Thyroid gland (tissue), 4 donors: ENCODE measurements at regions not wholly inside any gene's neighbourhood (a gene's known extent, or its start where the extent isn't known, plus 50 kb on each side); places are given as distances from the start of the nearest gene placed in this dataset.

Experiments used
- DNase-seq, 2 donors: peaks; one replicate each; pipeline ENCODE4 v3.0.0-alpha.2; 2019
- H3K27ac ChIP-seq, 3 donors: fragments of 200-600 bp; sonication (generic); 1 replicate in 2 of 3; 2 replicates in 1 of 3; pipeline ENCODE4 v1.5.1; 2016 to 2019; ENCODE audit warnings: mild to moderate bottlenecking in 1 of 3, moderate library complexity in 1 of 3
- H3K27me3 ChIP-seq: fragments of 200-600 bp; sonication (generic); one replicate; pipeline ENCODE4 v1.5.1; 2019
- H3K36me3 ChIP-seq, 2 donors: fragments of 200-600 bp; sonication (generic); one replicate each; pipeline ENCODE4 v1.5.1; 2016 to 2019
- H3K4me1 ChIP-seq, 2 donors: fragments of 200-600 bp; sonication (generic); one replicate each; pipeline ENCODE4 v1.5.1; 2017 to 2019
- H3K4me3 ChIP-seq, 3 donors: fragments of 200-600 bp; sonication (generic); replicated peaks in 1 of 3; 1 replicate in 2 of 3; 2 replicates in 1 of 3; pipeline ENCODE4 v1.5.1; 2016; ENCODE audit warnings: mild to moderate bottlenecking in 1 of 3
- H3K9me3 ChIP-seq: fragments of 200-600 bp; sonication (generic); one replicate; pipeline ENCODE4 v1.5.1; 2017
- POLR2A ChIP-seq, 2 donors: fragments of 450-650 bp; IDR thresholded peaks; one replicate each; pipeline ENCODE4 v1.6.1; 2017; ENCODE audit warnings: antibody characterized with exemption in 2 of 2, mild to moderate bottlenecking in 2 of 2, moderate library complexity in 1 of 2
- WGBS, 2 donors: methylation state at CpG; one replicate each; pipeline ENCODE4 v1.1.5; 2017; 5-methylcytosine and 5-hydroxymethylcytosine counted together
- intact Hi-C: fragments of 100-400 bp; cut with DNase I; formaldehyde crosslinking; loops from one replicate; pipeline ENCODE4 v1.15.1; 2023
- TF ChIP-seq, protein P1 (sequence below), 6 experiments: fragments of 200-600 bp in 3 of 6; fragments of 450-650 bp in 3 of 6; sonication (generic) in 3 of 6; IDR thresholded peaks; one replicate each; pipeline ENCODE4 v1.5.1; 2016 to 2019; ENCODE audit warnings: antibody characterized with exemption in 6 of 6, mild to moderate bottlenecking in 2 of 6, inconsistent platforms in 1 of 6, moderate library complexity in 1 of 6

DNA sequence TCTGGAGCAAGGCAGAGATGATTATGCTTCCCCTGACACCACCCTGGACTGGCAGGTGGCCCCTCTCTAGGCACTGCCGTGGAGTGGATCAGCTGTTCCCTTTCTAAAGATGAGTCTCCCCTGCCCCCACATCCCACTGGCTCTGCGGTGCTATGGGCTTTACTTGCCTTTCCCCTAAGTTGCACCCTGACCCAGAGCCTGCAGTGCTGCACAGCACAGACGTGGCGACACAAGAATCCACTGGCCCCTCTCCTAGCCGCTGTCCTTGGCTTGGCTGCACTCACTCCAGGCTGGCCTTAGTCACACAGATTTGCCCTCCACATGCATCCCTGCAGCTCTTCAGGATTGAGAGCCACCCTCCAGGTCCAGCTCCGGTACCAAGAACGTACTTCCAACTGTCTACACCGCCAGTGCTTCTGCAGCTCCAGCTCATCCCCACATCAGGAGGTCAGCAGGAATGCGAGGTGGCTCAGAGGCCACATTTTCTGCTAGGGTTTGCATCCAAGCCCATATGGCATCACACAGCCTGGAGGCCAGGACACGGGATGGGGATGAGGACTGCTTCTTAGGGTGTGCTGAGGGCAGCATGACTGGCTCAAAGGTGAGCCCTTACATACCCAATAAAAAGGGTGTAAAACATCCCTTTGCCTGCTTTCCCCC lies 82.4 kb upstream of the RASGRF1 start:
- TF ChIP-seq, protein P1, sequence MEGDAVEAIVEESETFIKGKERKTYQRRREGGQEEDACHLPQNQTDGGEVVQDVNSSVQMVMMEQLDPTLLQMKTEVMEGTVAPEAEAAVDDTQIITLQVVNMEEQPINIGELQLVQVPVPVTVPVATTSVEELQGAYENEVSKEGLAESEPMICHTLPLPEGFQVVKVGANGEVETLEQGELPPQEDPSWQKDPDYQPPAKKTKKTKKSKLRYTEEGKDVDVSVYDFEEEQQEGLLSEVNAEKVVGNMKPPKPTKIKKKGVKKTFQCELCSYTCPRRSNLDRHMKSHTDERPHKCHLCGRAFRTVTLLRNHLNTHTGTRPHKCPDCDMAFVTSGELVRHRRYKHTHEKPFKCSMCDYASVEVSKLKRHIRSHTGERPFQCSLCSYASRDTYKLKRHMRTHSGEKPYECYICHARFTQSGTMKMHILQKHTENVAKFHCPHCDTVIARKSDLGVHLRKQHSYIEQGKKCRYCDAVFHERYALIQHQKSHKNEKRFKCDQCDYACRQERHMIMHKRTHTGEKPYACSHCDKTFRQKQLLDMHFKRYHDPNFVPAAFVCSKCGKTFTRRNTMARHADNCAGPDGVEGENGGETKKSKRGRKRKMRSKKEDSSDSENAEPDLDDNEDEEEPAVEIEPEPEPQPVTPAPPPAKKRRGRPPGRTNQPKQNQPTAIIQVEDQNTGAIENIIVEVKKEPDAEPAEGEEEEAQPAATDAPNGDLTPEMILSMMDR (IDR thresholded peaks at IDR 0.05), result no peak
- no peak for TF ChIP-seq POLR2A (IDR thresholded peaks at IDR 0.05)
- intact Hi-C loops, result no loop called here
- H3K4me3 ChIP-seq, result no peak overlapping the region
- H3K36me3 ChIP-seq, result no peaks in the 10 kb centered on the region
- WGBS, 2 donors, result 79 to 86% methylated on average over 8 to 9 of the region's 10 CpGs
- no peaks in the 10 kb centered on the region for H3K9me3 ChIP-seq
- H3K27me3 ChIP-seq, result no peaks in the 10 kb centered on the region
- H3K27ac ChIP-seq, result no peak overlapping the region
- DNase-seq, result no peak
- H3K4me1 ChIP-seq, result no peaks in the 10 kb centered on the region

DNA sequence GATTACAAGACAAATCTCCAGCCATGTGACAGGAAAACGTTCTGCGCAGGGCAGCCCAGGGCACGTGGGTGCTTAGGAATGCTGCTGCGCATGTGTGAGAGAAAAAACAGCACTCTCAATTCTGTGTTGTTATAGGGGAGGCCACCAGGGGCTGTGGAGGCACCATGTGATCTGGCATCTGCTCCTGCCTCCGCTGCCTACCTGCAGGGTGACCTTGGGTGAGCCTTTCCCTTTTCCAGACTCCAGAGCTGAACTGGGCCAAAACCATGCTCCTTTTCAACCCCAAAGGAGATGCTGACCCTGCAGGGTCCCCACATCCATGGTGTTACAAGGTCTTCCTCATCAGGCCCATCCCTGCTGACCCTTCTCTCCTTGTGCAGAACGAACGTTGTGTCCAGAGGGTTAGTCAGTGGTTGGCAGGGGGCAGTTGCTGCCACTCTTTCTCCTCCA lies 81.5 kb upstream of the RASGRF1 start:
- Histone ChIP-seq H3K9me3 (no peaks in the 10 kb centered on the region), H3K27me3 (no peaks in the 10 kb centered on the region), H3K36me3 (no peaks in the 10 kb centered on the region), H3K4me1 (no peaks in the 10 kb centered on the region), H3K27ac (no peak overlapping the region), H3K4me3 (no peak overlapping the region)
- peak; percentile 10 to 31 for DNase-seq
- TF ChIP-seq, protein P1 (IDR thresholded peaks at IDR 0.05), result no peak
- TF ChIP-seq POLR2A (IDR thresholded peaks at IDR 0.05), result no peak
- intact Hi-C loops, result no loop called here
- 31 to 35% methylated on average over 7 of the region's 7 CpGs for WGBS, 2 donors

- intact Hi-C loops, result no loop called here
- no peaks in the 10 kb centered on the region for H3K9me3 ChIP-seq
- WGBS, 2 donors, result 66 to 77% methylated on average over 11 of the region's 11 CpGs
- H3K27me3 ChIP-seq, result no peaks in the 10 kb centered on the region
- no peaks in the 10 kb centered on the region for H3K36me3 ChIP-seq
- no peak for DNase-seq
- no peak overlapping the region for H3K4me3 ChIP-seq
- TF ChIP-seq POLR2A (IDR thresholded peaks at IDR 0.05), result no peak
- H3K27ac ChIP-seq, result no peak overlapping the region
- H3K4me1 ChIP-seq, result no peaks in the 10 kb centered on the region
Observed at GRCh38 chr15:79171320-79172031, 80.9 kb upstream of the RASGRF1 start.

GRCh38 chr15:79170256-79170664 lies 79.7 kb upstream of the RASGRF1 start:
- H3K36me3 ChIP-seq, result no peaks in the 10 kb centered on the region
- WGBS, 2 donors, result 29 to 51% methylated on average over 6 of the region's 6 CpGs

GRCh38 chr15:79169526-79170133 lies 79.0 kb upstream of the RASGRF1 start:
- intact Hi-C loops, result no loop called here
- WGBS, 2 donors, result 60 to 72% methylated on average over 4 of the region's 4 CpGs
- DNase-seq, result no peak

More at GRCh38 chr15:79170256-79170664, 79.7 kb upstream of the RASGRF1 start:
- TF ChIP-seq POLR2A (IDR thresholded peaks at IDR 0.05), result no peak
- DNase-seq, result peak in 1 of 2 donors; percentile 4
- Histone ChIP-seq H3K4me3 (no peak overlapping the region), H3K9me3 (no peaks in the 10 kb centered on the region), H3K27ac (no peak overlapping the region), H3K4me1 (no peaks in the 10 kb centered on the region), H3K27me3 (no peaks in the 10 kb centered on the region)
- intact Hi-C loops, result no loop called here

More at GRCh38 chr15:79169526-79170133, 79.0 kb upstream of the RASGRF1 start:
- no peaks in the 10 kb centered on the region for H3K9me3 ChIP-seq
- no peak overlapping the region for H3K27ac ChIP-seq
- H3K27me3 ChIP-seq, result no peaks in the 10 kb centered on the region
- no peaks in the 10 kb centered on the region for H3K4me1 ChIP-seq
- no peak overlapping the region for H3K4me3 ChIP-seq
- no peaks in the 10 kb centered on the region for H3K36me3 ChIP-seq
- TF ChIP-seq, protein P1 (IDR thresholded peaks at IDR 0.05), result no peak
- no peak for TF ChIP-seq POLR2A (IDR thresholded peaks at IDR 0.05)
